HTR-8/SVneo (cell line): ENCODE measurements at regions not wholly inside any gene's neighbourhood (a gene's known extent, or its start where the extent isn't known, plus 50 kb on each side); places are given as distances from the start of the nearest gene placed in this dataset.
"Not testable (repeated sequence)": the region's sequence is repeated elsewhere in the genome, so short reads cannot be mapped to it uniquely, and the experiment has no call there.

Experiments
- DNase-seq: peaks from one replicate; pipeline ENCODE4 v3.0.0; 2011; ENCODE audit warnings: low spot score, mixed read lengths; ENCODE audit not compliant: insufficient read length
- FAIRE-seq: peaks from 2 replicates; lab custom pipeline; 2011; peaks lifted over from hg19 to GRCh38; lab: Jason Lieb, UNC

DNA sequence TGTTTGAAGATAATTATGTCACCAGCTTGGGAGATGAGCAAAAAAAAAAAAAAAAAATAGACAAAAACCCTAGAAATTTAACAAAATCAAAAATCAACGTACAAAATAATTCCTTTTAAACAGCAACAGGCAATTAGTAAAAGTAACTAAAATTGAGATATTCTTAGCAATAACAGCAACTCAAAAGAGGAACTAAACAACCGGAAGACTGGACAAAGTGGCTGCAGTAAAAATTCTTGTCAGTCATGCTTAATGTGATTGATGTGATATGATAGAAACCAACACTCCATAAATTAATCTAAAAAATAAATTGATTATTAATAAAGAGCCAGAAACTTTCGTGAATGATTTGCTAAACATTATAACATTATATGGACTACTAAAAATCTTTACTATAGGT, 1534.6 kb upstream of the AGA start:
- no peak for DNase-seq
- no peak for FAIRE-seq

DNA sequence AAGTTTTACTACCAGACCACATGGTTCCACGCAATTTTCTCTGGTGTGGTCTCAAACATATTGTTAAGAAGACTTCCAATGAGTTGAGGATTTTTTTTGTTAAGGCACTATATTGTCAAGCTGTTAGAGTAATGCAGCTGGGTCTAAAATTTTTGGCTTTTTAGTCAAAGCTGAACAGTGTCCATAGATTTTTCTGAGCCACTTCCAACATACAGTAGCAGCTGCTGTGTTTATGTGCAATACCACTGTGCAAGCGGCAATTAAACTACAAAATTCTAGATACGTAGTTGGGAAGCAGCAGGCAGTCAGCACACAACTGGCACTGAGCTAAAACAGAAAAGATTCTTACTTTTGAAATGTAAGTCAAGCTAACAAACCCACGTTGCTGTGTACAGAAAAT, 1551.1 kb upstream of the AGA start:
- DNase-seq (no peak), FAIRE-seq (no peak)

DNA sequence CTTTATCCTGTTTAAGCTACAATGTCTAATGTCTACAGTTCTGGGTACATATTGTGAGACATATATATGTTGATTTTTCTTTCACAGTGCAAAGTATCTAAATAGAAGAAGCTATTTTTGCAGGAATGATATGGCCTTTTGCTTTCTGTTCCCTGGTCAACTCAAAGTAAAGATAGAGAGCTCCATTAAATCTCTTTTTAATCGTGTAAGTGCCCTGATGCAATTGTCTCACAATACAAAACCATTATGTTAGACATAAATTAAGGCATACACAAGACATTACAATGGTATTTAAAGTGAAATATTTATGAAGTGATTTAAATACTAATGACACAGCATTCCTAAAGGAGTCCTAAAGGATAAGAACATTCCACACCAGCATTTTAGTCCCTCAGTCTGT, 1559.7 kb upstream of the AGA start:
- no peak for FAIRE-seq
- no peak for DNase-seq

DNA sequence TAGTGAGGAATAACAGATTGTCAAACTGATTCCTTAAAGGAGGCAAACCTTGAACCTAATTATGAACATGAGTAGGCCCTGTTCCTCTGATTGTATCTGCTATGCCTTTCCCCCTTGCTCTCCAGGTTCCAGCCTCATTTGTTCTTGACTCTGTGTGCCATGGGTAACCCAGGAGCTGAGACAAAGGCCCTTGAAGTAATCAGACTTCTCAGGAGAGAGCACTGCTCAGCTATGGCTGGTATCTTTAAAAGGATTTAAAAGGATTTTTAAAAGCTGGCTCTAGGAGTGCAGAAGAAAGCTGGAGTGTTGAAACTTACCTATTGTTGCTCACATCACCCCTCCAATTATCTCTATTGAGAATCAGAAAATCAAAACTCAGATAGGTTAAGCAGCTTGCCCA, 1565.5 kb upstream of the AGA start:
- FAIRE-seq (no peak), DNase-seq (no peak)

DNA sequence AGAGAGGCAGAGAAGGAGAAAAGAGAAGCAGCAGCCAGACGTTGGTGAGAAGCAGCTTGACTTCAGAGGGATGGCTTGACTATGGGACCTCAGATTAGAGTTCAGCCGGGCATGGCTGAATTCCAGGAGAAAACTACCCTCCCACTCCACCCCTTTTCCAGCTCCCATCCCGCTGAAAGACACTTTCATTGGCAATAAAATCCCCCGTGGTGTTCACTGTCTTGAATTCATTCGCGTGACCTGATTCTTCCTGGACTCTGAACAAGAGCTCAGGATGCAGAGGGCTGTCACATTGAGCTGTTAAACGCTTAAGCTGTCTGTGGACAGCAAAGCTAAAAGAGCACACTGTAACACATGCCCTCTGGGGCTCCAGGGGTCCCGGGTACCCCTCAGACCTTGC, 1575.3 kb upstream of the AGA start:
- FAIRE-seq (no peak), DNase-seq (no peak)

DNA sequence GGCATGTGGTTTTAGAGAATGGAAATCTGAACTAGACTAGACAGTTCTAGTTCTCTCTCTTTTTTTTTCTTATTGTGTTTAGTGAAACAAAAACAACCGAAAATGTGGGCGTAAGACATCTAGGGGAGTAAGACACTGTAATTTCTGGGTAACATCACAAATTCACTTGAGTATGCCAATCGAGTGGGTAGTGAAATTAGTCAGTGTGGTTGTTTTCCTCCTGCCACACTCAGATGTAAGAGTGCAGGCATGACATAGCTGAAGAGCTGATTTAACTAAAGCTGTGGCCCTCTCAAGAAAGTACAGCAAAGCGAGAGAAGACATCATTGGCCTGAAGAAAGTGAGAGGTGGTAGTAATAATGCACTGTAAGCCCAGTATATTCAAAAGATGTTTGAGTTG, 1585.3 kb upstream of the AGA start:
- FAIRE-seq = no peak

DNA sequence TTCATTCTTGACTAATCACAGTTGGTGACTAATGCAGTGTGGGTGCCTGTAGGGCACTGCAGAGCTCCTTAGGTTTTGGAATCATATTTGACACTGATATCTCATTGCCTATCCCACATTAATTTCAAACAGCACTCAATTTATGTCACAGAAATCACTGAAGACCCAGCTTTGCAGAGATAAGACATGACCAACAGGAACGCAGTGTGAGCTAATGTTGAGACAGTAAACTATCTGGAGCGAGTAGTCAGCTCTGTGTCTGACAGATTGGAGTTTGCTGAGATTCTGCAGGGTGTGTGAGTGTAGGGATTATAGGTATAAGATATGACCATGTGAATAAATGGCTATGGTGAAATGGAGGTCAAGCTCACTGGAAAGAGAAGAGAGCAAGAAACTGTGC, 1586.1 kb upstream of the AGA start:
- DNase-seq = no peak
- no peak for FAIRE-seq

More for the DNA sequence above, 1585.3 kb upstream of the AGA start:
- DNase-seq = no peak

DNA sequence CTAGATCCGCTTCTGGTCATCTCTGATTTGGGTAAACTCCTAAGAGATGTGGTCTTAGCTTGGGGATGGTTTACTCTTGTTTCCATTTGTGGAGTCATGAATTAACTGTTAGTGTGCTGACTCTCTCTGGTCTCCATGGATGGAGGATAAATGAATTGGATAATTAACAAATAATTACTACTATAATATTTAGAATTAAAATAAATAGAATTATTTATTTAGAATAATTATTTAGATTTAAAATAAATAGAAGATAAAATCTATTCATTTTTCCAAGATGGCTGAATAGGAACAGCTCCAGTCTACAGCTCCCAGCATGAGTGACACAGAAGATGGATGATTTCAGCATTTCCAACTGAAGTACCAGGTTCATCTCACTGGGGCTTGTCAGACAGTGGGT, 1587.4 kb upstream of the AGA start:
- DNase-seq (no peak), FAIRE-seq (no peak)

DNA sequence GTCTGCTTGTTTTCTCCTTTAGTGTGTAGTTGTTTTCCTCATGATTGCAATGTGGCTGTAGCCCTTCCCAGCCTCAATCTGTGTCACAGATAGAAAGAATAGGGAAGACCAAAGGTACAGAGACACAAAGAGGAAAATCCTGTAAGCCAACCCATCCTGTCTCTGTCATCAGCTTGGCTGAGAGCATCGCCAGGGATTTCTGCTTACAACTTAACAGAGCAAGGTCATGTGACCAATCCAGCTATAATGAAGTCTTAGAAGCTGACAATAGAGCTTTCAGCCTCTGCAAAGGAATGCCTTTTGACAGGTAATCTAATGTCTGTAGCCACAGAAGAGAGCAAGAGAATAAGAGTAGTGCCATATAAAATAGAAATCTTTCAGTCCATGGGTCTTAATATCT, 1598.0 kb upstream of the AGA start:
- no peak for FAIRE-seq

DNA sequence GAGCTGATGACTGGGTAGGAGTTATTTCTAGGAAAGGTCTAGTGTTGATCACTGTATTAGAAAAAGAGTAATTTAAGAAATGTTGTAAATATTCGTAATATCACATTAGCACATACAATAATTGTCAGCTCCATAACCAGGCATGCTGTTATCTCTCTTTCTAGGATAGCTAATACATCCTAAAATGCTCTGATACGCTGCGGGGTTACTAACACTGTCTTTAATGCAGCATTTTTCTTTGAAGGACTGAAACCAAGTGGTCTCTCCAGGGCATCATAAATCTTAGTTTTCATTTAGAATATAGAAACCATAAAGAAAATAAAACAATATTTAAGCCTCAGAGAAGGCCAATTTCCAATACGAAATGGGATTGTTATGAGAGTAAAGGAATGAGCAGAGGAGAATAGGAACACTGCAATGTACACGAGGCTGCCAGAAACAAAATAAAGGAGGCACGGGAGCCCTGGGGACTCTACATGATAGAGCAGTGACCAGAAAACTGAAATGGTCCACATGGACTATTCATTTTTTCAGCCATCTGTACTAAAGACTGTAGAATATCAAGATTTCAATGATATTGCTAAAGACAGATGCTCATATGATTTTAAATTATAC, 1606.7 kb upstream of the AGA start:
- DNase-seq (no peak), FAIRE-seq (no peak)

More for the DNA sequence above, 1598.0 kb upstream of the AGA start:
- no peak for DNase-seq

DNA sequence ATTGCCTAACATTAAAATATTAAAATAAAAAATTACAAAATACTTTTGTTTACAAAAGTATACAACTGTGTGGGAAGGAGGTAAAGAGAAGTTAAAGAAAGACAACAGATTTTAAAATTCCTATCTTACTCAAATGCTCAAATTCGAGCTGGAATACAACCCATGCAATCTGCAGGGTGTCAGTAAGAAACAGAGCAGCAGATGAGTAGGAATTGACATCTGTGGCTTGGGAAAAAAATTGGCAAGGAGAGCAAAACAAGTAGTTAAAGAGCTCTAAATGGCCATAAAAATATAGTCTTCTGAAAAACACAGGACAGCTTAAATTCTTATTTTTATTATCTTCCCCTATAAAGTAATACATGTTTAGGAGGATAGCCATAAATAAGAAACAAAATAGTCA, 1609.0 kb upstream of the AGA start:
- FAIRE-seq (no peak), DNase-seq (no peak)

DNA sequence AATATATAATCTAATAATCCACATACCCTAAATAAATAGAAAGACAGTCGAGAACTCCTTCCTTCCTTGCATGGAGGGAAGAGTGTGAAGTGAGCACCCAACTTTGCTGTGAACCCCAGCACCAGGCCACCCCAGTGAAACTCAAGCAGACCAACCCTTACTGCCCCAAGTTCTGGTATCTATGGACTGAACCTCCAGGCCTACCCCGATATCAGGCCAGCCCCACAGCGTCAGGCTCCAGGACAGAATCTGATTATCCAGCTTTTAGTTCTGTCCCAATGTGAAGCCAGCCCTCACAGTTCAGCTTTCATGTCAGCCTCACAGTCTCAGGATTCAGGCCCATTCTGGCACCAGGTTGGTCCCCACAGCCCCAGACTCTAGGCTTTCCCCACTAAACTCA, 1617.2 kb upstream of the AGA start:
- FAIRE-seq = no peak
- no peak for DNase-seq

DNA sequence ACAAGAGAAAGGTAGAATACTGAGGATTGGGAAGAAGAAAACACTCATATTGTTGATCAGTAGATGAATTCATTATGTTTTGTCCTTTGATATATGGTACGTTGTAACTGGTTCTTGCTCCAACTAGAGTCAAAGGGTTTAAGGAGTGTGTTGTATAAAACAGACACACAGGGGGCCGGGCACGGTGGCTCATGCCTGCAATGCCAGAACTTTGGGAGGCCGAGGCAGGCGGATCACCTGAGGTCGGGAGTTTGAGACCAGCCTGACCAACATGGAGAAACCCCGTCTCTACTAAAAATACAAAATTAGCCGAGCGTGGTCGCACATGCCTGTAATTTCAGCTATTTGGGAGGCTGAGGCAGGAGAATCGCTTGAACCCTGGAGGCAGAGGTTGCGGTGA, 1624.0 kb upstream of the AGA start:
- not testable (repeated sequence) for FAIRE-seq, DNase-seq

DNA sequence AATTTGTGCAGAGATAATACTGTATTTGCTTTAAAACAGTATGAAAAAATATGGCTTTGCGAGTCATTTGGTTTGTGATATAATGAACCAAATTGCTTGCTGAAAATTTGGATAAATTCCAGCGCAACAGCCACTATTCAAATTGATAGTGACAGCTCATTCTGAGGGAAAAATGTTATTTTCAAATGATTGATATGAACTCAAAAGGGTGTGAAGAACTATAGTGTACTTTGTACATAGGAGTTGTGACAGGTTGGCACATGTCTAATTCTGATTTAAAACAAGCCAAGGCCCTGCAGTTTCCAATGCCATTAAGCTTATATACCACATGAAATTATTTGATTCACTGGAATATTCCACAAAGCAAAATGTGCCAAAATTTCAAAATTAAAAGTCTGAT, 1628.9 kb upstream of the AGA start:
- FAIRE-seq (no peak), DNase-seq (no peak)

DNA sequence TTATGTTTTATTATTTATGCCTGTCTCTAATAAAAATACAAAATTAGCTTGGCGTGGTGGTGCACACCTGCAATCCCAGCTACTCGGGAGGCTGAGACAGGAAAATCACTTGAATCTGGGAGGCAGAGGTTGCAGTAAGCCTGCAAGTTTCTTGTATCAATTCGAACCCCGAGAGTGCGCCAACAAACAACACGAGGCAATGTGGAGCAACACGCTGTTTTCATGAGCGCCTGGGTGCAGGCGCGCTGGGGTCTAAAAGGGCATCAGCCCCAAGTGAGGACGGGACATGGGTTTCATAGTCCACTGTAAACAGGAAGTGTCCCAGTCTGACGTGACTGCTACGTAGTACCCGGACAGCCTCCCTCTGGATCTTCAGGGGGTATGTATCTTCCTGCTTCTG, 1634.6 kb upstream of the AGA start:
- FAIRE-seq (no peak), DNase-seq (no peak)

DNA sequence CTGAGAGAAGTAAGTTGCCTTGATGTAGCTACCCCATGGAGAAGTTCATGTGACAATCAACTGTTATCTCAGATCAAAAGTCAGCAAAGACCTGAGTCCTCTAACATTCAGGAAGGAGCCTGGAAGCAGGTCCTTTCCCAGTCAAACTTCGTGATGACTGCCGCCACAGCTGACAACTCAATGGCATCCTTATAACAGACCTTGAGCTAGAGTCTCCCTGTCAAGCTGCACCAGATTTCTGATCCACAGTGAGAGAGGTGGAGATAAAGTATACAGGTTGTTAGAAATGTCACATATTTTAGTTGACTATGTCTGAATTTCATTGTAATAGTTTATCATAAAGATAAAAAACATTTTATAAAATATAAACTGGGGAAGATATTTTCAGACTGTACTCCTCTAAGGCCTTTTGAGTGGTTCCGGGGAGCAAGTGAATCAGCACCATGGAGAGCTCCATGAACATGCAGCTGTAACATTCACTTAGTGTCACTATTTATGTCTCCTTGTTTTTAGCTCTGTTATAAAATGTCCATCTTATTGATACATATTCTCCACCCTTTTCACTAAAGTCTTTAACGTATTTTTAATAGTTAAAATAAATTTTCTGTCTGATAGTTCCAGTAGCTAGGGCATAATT, 1653.5 kb upstream of the AGA start:
- FAIRE-seq (no peak), DNase-seq (no peak)

DNA sequence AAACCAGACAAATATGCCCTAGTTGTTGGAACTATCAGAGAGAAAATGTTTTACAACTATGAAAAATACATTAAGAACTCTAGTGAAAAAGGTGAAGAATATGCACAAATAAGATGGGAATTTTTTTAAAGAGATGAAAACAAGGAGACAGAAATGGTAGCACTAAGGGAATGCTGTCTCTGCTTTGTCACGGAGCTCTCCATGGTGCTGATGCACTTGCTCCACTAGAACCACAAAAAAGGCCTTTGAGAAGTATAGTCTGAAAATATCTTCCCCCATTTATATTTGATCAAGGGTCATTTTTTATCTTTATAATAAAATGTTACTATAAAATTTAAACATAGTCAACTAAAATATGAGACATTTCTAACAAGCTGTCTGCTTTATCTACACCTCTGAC, 1655.5 kb upstream of the AGA start:
- FAIRE-seq (no peak), DNase-seq (peak; percentile 1)

DNA sequence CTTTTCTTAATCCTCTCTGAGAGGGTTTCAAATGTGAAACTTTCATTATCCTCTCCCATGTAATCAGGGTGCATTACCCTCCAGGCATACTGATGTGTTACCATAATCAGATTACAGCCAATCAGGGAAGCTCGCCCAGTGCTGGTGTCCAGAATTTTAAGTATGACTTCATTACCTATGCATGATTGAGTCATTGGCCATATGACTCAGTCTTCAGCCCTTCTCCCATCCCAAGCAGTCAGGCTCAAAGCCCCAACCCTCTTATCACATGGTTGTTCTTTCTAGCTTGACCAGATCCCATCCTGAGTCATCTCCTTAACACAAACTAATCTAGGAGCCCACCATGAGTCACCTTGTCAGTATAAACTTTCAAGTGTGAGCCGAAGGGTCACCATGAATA, 1668.1 kb upstream of the AGA start:
- DNase-seq = peak; percentile 22
- FAIRE-seq = peak; percentile 16

DNA sequence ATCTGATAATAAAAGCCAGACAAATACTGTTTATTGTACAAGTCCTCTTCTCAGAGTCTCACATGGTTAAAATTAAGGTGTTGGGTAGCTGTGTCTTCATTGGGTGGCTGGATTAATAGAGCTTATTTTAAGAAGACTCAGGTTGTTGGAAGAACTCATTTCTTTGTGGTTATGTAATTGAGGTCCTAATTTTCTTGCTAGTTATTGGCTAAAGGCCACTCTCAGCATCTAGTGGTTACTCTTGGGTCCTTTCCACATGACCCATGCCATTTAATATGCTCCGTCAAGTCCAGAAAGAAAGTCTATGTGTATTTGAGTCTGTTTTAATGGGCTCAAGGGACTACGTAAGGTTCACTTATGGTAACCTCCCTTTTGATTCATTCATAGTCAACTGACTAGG, 1668.6 kb upstream of the AGA start:
- DNase-seq (no peak), FAIRE-seq (no peak)

DNA sequence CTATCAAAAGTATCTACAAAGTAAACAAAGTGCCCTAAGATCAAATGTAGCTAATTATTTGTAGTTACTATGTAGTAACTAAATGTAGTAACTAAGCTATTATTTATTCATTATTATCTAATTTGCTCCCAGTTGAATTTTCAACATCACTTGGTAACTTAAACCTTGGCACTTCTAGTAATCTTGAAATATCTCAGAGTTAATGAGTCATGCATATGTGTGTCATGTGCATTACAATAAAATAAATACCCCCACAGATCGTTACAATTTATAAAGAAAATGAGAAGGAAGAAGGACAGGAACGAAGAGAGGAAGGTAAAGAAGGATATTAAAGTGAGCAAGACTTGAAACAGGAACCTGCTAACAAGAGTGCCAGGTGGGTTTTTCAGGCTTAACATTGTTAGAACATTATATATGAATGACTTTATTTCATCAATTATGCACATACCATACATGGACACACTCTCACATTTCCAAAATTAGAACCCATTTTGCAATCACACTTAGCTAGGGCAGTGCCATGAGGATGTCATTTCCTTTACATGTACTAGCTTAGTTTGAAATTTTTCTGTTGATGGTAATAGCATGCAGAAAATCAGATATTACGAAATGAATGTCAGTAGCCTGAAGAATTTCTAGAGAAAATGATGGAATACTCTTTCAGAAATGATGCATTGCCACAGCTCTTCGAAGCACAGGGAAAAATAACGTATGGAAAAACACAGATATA, 1670.4 kb upstream of the AGA start:
- no peak for FAIRE-seq
- no peak for DNase-seq

DNA sequence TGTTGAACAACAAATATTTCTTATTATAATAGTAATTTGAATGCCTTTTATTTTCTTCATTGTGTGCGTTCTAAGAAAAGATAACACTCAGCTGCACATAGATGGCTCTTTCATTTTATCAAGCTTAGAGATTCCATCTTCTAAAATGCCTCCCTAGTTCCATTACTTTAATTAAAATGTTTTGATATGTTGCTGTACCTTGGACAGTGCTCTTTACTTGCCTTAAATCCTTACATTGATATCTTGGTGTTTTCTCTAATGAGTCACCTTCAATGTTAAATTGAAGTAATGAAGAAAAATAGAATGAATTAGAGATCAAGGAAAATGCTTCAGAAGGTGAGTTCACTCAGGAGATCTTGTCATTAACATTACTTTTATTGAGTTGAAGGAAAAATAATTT, 1672.4 kb upstream of the AGA start:
- DNase-seq = no peak
- FAIRE-seq = no peak

DNA sequence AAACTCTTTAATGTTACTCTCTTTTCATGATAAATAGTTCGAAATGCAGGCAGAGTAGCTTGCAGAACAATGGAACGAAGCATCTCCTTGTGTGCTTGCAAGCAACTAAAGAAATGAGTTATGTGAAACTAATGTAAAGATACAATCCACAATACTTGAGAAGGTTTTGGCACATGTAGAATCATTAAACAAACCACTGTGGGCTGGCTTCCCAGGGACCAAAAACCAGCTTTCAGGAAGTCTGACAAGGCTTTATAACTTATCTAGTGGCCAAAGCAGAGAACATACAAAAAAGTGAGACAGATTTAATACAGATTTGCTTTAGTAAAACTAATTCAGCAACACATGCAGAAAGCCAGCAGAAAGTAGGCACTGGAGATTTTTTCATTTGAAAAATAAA, 1673.8 kb upstream of the AGA start:
- FAIRE-seq = no peak
- DNase-seq = no peak
